NCI-H1092 treated with DMSO at 0.1 percent for 48 hours (cell line): ENCODE measurements at regions not wholly inside any gene's neighbourhood (a gene's known extent, or its start where the extent isn't known, plus 50 kb on each side); places are given as distances from the start of the nearest gene placed in this dataset.
"Not testable (repeated sequence)": the region's sequence is repeated elsewhere in the genome, so short reads cannot be mapped to it uniquely, and the experiment has no call there.

Source experiments
- DNase-seq: peaks from one replicate; lab custom pipeline; 2025; lab: John Stamatoyannopoulos, UW

DNA sequence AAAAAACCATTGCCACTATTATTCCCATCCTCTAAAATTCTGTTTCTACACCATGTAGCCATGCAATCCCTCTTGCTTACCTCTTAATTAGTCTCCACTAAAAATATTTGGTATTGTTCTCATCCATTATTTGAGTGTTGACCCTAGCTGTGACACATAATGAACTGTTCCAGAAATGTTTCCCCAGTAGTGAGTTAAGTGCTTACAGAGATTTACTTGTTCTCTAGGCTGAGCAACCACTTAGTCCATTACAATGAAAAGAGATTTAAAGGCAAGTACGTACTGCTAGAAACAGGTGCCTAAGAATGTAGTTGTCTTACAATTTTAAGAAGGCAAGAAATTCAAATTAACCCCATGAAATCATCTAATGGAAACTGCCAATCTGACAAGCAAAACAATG lies 112.7 kb upstream of the PTPN13 start:
- DNase-seq: no peak

- DNase-seq: no peak
Measured at GRCh38 chr4:86482306-86483172, 111.6 kb upstream of the PTPN13 start.

DNA sequence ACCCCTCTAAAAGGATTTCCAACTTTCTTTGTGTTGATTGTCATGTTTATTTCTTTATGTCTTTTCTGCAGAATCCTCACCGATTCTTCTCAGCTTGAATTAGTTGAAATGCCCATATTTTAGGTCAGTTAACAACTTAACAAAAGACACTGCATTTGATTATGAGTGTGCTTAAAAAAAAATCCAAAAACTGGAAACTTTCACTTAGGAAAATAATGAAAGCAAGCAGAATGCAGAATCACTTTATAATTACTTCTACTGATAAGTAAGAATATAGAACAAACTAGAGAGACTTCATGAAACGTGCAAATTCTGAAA lies 111.0 kb upstream of the PTPN13 start:
- DNase-seq: no peak

DNA sequence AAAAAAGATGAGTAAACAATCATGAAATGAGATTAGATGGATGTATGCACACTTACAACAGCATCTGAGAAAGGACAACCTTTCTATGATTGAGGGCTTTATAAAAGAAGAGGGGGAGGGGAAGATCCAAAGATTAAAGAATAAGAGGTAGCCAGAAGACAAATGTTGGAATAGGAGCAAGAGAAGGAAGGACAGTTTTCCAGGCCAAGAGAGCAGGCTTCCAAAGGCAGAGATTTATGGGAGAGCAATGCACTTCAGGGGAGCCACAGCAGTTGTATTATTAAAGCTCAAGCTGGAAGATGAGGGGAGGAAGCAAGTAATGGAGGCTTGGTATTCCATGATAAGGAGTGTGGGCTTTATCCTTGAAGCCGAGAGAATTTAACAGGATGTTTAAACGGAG lies 110.3 kb upstream of the PTPN13 start:
- no peak for DNase-seq

GRCh38 chr4:86484241-86484640 lies 109.9 kb upstream of the PTPN13 start:
- DNase-seq: no peak

- no peak for DNase-seq
Measured at GRCh38 chr4:86487738-86488348, 106.3 kb upstream of the PTPN13 start.

DNA sequence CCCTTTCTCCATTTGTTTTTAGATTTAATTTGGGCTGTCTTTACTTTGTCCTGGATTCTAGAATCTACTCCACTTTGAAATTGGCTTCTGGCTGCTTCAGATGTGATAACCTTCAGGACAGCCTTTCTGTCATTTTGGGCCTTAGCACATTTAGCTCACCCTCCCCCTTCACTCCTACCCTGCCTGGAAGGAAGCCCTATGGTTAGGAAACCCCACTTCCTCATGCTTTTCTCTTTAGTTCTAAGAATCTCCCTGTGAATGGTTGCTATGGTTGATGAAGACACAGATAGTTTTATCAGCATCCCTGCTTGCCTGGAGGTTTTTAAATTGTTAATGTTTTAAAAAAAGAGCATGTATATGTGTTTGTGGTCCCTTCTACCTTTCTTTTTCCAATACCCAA lies 100.7 kb upstream of the PTPN13 start:
- DNase-seq: no peak

DNA sequence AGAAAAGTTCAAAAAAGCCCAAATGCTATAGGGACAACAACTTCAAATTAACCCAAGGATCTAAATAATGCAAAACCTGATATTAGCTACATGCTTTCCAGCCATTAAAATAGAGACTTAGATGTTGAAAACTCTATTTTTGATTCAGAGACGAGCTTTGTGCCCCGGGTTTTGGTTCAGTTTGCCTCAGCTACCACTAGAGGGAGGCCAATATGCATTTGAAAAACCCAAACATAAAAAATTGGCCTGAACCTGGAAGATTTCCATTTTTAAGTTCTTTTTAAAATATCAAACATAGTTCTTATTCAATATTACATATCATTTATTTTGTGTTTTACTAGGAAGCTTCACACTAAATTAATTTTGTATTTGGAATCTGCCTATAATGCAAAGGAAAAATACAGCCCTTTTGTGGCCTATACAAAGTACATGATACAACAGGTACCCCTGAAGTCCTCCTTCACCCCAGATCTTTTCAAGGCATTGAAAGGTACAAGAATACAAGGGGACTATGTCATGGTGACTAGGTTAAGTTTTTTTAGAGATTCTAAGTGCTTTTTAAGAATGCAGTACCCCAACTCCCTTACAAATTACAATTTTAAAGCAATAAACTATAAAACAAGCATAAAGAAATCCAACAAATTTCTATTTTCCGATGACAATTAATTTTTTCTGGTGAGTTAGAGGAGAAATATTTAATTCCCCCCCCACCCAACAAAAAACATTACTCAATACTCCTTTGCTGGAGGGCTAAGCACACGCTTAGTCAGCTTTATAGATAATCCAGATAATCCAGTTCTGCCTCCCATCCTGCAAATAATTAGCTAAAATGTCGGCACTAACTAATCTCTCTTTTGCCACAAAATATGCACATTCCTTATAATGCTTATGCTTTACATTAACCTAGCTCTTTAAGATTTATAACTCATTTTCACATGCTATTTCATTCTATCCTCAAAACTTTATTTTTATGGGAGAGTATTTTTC lies 97.7 kb upstream of the PTPN13 start:
- DNase-seq: peak; percentile 38

GRCh38 chr4:86497131-86497530 lies 97.0 kb upstream of the PTPN13 start:
- DNase-seq: no peak

DNA sequence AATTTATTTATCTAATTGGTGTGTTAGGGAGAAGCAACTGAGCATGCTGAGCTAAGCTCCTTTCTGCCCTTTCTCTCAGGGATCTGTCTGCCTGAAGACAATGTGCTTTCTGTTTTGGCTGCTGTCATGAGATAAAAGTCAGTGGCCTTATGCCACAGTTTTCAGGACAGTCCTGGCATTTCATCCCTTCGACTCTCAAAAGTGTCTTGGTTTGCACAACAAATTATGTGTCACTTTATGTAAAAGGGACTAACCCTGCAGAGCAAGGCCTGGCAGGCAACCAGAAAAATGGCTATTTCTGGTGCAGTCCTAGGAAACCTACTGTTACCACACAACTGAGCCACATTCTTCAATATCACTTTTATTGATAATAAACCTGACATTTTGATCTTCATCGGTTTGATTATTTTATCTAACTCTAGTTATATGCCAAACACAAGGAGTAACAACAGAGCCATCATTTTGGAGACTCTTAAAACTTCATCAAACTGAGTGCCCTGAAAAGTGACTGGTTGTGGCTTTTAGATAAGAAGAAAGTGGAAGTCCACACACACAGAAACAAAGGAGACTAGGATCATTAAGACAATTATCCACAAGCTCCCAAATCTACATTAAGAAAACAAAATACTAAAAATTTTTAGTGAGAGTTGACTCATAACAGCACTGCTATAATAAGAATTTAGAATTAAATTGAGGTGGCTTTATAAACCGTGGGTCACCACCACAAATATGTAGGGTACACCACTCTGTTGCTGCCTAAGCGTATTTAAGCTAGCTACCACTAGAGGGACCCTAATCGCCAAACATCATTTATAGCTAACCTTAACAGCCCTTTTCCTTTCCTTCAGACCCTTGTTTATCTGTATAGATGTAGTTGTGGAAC lies 95.9 kb upstream of the PTPN13 start:
- DNase-seq: peak; percentile 65

DNA sequence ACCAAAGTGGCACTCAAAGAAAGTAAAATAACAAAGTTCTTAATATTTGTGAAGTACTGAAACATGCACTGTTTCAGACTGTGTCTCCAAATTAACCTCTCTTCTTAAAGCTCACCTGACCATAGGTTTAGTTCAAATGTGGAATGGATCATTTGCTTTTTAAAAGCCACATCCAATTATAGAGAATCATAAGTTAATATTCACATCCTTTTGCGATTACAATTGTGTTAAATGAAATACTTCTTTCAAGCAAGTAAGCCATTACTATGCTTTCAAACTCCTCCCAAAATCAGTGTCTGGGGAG lies 95.3 kb upstream of the PTPN13 start:
- no peak for DNase-seq

DNA sequence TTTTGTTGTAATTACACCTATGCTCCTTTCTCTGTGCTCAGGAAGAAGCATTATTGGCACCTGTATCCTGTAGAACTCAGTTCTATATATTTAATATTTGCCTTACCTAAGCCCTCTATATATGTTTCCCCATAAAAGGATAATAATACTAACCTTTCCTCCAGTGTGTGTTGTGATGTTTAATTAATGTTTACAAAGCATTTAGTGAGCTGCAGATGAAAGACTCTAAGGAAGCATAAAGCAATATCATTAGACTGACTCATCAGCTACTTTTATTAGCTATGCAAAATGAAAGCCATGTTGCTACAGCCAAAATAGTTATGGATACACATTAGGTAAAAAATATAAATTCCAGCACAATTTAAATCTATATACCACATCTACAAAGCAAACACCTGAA lies 93.6 kb upstream of the PTPN13 start:
- no peak for DNase-seq

- DNase-seq: no peak
Measured at GRCh38 chr4:86502081-86502480, 92.0 kb upstream of the PTPN13 start.

- DNase-seq: no peak
Measured at GRCh38 chr4:86506591-86506990, 87.5 kb upstream of the PTPN13 start.

DNA sequence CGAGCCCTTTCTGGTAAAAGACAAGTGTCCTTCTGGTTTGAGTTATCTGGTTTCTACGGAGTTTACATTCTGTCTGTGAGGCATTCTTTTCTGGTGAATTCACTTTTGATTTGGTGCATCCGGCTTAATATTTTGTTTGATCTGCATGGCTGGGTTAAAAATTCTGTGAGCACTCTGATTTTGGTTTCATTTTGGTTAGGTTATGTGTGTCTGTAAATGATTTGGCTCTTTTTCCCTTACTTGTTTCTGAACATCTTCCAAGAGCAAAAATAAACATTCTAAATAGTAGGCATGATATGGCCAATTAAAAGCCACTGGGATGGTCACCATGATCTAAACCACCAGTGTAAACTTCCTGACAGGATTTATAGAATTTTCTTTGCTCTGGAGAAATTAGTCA lies 85.7 kb upstream of the PTPN13 start:
- DNase-seq: no peak

DNA sequence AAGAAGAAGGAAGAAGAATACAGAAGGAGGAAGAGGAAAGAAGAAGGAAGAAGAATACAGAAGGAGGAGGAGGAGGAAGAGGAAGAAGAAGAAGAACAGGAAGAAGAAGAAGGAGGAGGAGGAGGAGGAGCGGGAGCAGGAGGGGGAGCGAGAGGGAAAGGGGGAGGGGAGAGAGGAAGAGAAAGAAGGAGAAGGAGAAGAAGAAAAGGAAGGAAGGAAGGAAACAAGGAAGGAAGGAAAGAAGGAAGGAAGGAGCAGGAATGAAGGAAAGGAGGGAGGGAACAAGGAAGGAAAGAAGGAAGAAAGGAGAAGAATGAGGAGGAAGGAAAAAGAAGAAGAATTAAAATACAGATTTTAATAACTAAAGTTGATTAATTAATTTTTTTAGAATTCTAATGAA lies 82.5 kb upstream of the PTPN13 start:
- DNase-seq: no peak

- no peak for DNase-seq
Measured at GRCh38 chr4:86512631-86513030, 81.5 kb upstream of the PTPN13 start.

- not testable (repeated sequence) for DNase-seq
Measured at GRCh38 chr4:86515963-86516362, 78.2 kb upstream of the PTPN13 start.

- DNase-seq: no peak
Measured at GRCh38 chr4:86521373-86521969, 72.6 kb upstream of the PTPN13 start.

- no peak for DNase-seq
Measured at GRCh38 chr4:86522349-86522748, 71.8 kb upstream of the PTPN13 start.

- DNase-seq: no peak
Measured at GRCh38 chr4:86523333-86523732, 70.8 kb upstream of the PTPN13 start.
